ENCODE measurements at regions not wholly inside any gene's neighbourhood (a gene's known extent, or its start where the extent isn't known, plus 50 kb on each side); places are given as distances from the start of the nearest gene placed in this dataset.

DNA sequence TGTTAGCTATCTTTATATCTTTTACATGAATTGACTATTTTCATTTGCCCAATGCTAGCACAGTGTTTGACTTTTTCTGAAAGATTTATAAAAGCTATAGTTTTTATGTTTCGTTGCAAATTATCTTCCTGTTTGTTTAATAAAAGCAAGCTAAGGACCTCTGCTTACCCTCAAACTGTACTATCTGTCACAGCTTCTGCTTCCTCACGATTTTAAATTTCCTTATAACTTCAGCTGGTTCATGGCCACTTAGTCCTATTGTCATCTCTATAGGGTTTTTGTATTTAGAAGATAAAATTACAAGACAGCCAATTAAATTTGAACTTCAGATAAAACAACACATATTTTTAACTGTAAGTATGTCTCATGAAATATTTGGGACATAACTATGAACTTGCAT, 494.0 kb downstream of the PDGFC start (continued):
- TF ChIP-seq, protein P1, sequence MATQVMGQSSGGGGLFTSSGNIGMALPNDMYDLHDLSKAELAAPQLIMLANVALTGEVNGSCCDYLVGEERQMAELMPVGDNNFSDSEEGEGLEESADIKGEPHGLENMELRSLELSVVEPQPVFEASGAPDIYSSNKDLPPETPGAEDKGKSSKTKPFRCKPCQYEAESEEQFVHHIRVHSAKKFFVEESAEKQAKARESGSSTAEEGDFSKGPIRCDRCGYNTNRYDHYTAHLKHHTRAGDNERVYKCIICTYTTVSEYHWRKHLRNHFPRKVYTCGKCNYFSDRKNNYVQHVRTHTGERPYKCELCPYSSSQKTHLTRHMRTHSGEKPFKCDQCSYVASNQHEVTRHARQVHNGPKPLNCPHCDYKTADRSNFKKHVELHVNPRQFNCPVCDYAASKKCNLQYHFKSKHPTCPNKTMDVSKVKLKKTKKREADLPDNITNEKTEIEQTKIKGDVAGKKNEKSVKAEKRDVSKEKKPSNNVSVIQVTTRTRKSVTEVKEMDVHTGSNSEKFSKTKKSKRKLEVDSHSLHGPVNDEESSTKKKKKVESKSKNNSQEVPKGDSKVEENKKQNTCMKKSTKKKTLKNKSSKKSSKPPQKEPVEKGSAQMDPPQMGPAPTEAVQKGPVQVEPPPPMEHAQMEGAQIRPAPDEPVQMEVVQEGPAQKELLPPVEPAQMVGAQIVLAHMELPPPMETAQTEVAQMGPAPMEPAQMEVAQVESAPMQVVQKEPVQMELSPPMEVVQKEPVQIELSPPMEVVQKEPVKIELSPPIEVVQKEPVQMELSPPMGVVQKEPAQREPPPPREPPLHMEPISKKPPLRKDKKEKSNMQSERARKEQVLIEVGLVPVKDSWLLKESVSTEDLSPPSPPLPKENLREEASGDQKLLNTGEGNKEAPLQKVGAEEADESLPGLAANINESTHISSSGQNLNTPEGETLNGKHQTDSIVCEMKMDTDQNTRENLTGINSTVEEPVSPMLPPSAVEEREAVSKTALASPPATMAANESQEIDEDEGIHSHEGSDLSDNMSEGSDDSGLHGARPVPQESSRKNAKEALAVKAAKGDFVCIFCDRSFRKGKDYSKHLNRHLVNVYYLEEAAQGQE (IDR thresholded peaks at IDR 0.05; ENCODE audit: unreplicated experiment) = no peak
- TF ChIP-seq STAT1 (IDR thresholded peaks at IDR 0.05; ENCODE audit: unreplicated experiment) (no peak), JUNB (IDR thresholded peaks at IDR 0.05; ENCODE audit: unreplicated experiment) (no peak), ZNF331 (CRISPR knock-in tag; IDR thresholded peaks at IDR 0.05; ENCODE audit: low read depth) (no peak)

- H3K4me1 ChIP-seq (ENCODE audit: insufficient read depth) = no peaks in the 10 kb centered on the region
- H3K27me3 ChIP-seq (ENCODE audit: insufficient read depth) = no peaks in the 10 kb centered on the region
- H3K4me3 ChIP-seq = no peak overlapping the region
- no peak overlapping the region for H3K4me3 Mint-ChIP-seq
- no peaks in the 10 kb centered on the region for H4K20me1 ChIP-seq (replicated peaks; ENCODE audit: insufficient read depth)
- H3K4me2 ChIP-seq = no peak overlapping the region
- no peaks in the 10 kb centered on the region for H3K4me1 Mint-ChIP-seq
- H3K36me3 ChIP-seq (ENCODE audit: insufficient read depth) = no peaks in the 10 kb centered on the region
- no peak overlapping the region for H3K27ac ChIP-seq (ENCODE audit: low read depth)
- H3K27me3 Mint-ChIP-seq (ENCODE audit: insufficient read depth, low read depth, poor library complexity) = peaks cover 4% of the 10 kb centered on the region
- no peak overlapping the region for H3K27ac Mint-ChIP-seq
- no peak for ATAC-seq
- H3K9me2 ChIP-seq (ENCODE audit: insufficient read depth) = no peaks in the 10 kb centered on the region
- no peaks in the 10 kb centered on the region; the same call in 1 of the 3 replicates for H3K9me3 Mint-ChIP-seq
- no peaks in the 10 kb centered on the region for H3F3A ChIP-seq (replicated peaks; ENCODE audit: low read depth)
- no peak for DNase-seq (ENCODE audit: low spot score)
- no peaks in the 10 kb centered on the region for H3K36me3 Mint-ChIP-seq (ENCODE audit: low read depth)
- H2AFZ ChIP-seq = no peak overlapping the region
- H3K79me2 ChIP-seq (replicated peaks; ENCODE audit: insufficient read depth) = no peaks in the 10 kb centered on the region
- TF ChIP-seq EZH2 (IDR thresholded peaks at IDR 0.05; ENCODE audit: low read depth, unreplicated experiment) (no peak), POLR2AphosphoS5 (IDR thresholded peaks at IDR 0.05; ENCODE audit: low read depth) (no peak), EZH2phosphoT487 (IDR thresholded peaks at IDR 0.05; ENCODE audit: unreplicated experiment) (no peak), NANOG (IDR thresholded peaks at IDR 0.05; ENCODE audit: borderline replicate concordance) (no peak), ZNF331 (CRISPR knock-in tag; IDR thresholded peaks at IDR 0.05; ENCODE audit: low read depth) (no peak), CREB1 (CRISPR knock-in tag; IDR thresholded peaks at IDR 0.05; ENCODE audit: low read depth) (no peak), JUNB (IDR thresholded peaks at IDR 0.05; ENCODE audit: unreplicated experiment) (no peak), ZNF462 (CRISPR knock-in tag; IDR thresholded peaks at IDR 0.05) (no peak)
- TF ChIP-seq, protein P2, sequence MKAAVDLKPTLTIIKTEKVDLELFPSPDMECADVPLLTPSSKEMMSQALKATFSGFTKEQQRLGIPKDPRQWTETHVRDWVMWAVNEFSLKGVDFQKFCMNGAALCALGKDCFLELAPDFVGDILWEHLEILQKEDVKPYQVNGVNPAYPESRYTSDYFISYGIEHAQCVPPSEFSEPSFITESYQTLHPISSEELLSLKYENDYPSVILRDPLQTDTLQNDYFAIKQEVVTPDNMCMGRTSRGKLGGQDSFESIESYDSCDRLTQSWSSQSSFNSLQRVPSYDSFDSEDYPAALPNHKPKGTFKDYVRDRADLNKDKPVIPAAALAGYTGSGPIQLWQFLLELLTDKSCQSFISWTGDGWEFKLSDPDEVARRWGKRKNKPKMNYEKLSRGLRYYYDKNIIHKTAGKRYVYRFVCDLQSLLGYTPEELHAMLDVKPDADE (IDR thresholded peaks at IDR 0.05) = no peak
- TF ChIP-seq, protein P3, sequence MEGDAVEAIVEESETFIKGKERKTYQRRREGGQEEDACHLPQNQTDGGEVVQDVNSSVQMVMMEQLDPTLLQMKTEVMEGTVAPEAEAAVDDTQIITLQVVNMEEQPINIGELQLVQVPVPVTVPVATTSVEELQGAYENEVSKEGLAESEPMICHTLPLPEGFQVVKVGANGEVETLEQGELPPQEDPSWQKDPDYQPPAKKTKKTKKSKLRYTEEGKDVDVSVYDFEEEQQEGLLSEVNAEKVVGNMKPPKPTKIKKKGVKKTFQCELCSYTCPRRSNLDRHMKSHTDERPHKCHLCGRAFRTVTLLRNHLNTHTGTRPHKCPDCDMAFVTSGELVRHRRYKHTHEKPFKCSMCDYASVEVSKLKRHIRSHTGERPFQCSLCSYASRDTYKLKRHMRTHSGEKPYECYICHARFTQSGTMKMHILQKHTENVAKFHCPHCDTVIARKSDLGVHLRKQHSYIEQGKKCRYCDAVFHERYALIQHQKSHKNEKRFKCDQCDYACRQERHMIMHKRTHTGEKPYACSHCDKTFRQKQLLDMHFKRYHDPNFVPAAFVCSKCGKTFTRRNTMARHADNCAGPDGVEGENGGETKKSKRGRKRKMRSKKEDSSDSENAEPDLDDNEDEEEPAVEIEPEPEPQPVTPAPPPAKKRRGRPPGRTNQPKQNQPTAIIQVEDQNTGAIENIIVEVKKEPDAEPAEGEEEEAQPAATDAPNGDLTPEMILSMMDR (conservative IDR thresholded peaks at IDR 0.05; ENCODE audit: low read depth in 2 of 2) = no peak
These were observed 495.2 kb downstream of the PDGFC start for GRCh38 chr4:156476359-156476758.

Measured in GM23338 (cell line).